ENCODE measurements at regions not wholly inside any gene's neighbourhood (a gene's known extent, or its start where the extent isn't known, plus 50 kb on each side); places are given as distances from the start of the nearest gene placed in this dataset.

GRCh38 chr1:79122521-79122920, 116.0 kb upstream of the ADGRL4 start:
- TF ChIP-seq JUND (IDR thresholded peaks at IDR 0.05) (no peak), RAD21 (IDR thresholded peaks at IDR 0.05) (no peak), YY1 (IDR thresholded peaks at IDR 0.05) (no peak), NR2F2 (IDR thresholded peaks at IDR 0.05) (no peak), ZBTB33 (IDR thresholded peaks at IDR 0.05) (no peak)
- TF ChIP-seq, protein P1, sequence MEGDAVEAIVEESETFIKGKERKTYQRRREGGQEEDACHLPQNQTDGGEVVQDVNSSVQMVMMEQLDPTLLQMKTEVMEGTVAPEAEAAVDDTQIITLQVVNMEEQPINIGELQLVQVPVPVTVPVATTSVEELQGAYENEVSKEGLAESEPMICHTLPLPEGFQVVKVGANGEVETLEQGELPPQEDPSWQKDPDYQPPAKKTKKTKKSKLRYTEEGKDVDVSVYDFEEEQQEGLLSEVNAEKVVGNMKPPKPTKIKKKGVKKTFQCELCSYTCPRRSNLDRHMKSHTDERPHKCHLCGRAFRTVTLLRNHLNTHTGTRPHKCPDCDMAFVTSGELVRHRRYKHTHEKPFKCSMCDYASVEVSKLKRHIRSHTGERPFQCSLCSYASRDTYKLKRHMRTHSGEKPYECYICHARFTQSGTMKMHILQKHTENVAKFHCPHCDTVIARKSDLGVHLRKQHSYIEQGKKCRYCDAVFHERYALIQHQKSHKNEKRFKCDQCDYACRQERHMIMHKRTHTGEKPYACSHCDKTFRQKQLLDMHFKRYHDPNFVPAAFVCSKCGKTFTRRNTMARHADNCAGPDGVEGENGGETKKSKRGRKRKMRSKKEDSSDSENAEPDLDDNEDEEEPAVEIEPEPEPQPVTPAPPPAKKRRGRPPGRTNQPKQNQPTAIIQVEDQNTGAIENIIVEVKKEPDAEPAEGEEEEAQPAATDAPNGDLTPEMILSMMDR (IDR thresholded peaks at IDR 0.05; ENCODE audit: low read depth, low read length, missing input control), result no peak
- TF ChIP-seq, protein P2, sequence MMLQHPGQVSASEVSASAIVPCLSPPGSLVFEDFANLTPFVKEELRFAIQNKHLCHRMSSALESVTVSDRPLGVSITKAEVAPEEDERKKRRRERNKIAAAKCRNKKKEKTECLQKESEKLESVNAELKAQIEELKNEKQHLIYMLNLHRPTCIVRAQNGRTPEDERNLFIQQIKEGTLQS (IDR thresholded peaks at IDR 0.05), result no peak
- TF ChIP-seq, protein P3, sequence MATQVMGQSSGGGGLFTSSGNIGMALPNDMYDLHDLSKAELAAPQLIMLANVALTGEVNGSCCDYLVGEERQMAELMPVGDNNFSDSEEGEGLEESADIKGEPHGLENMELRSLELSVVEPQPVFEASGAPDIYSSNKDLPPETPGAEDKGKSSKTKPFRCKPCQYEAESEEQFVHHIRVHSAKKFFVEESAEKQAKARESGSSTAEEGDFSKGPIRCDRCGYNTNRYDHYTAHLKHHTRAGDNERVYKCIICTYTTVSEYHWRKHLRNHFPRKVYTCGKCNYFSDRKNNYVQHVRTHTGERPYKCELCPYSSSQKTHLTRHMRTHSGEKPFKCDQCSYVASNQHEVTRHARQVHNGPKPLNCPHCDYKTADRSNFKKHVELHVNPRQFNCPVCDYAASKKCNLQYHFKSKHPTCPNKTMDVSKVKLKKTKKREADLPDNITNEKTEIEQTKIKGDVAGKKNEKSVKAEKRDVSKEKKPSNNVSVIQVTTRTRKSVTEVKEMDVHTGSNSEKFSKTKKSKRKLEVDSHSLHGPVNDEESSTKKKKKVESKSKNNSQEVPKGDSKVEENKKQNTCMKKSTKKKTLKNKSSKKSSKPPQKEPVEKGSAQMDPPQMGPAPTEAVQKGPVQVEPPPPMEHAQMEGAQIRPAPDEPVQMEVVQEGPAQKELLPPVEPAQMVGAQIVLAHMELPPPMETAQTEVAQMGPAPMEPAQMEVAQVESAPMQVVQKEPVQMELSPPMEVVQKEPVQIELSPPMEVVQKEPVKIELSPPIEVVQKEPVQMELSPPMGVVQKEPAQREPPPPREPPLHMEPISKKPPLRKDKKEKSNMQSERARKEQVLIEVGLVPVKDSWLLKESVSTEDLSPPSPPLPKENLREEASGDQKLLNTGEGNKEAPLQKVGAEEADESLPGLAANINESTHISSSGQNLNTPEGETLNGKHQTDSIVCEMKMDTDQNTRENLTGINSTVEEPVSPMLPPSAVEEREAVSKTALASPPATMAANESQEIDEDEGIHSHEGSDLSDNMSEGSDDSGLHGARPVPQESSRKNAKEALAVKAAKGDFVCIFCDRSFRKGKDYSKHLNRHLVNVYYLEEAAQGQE (IDR thresholded peaks at IDR 0.05), result no peak

All from liver (tissue), 3 donors.